ENCODE measurements at regions not wholly inside any gene's neighbourhood (a gene's known extent, or its start where the extent isn't known, plus 50 kb on each side); places are given as distances from the start of the nearest gene placed in this dataset.

DNA sequence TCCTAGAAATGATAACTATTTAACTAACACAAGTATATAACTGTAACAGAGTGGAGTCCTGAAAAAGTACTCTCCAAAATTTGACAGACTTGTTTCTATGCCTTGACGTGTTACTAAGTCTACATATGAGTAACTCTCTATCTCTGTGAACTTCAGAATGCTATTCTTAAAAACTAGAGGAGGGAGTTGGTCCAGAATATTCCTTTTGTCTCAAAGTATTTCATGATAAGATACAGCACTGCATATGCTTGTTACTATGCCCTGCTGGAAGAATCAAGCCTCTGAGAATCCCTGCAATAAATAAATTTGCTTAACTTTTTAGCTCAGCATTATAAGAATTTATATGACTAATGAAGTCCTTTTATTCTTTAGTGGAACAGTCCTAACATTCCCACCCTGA, 50.9 kb upstream of the ATXN3L start:
- H3K4me1 ChIP-seq: no peaks in the 10 kb centered on the region
- TF ChIP-seq CTCF (IDR thresholded peaks at IDR 0.05): no peak
- intact Hi-C loops (cut with DNase I): no loop called here
- no peak overlapping the region for H3K4me3 ChIP-seq
- ATAC-seq (no peak), DNase-seq (no peak)
- H3K27ac ChIP-seq: no peak overlapping the region
- no peaks in the 10 kb centered on the region for H3K27me3 ChIP-seq (ENCODE audit: low read depth)
- no peaks in the 10 kb centered on the region for H3K9me3 ChIP-seq
- no peaks in the 10 kb centered on the region for H3K36me3 ChIP-seq
